Prostate gland (tissue), 2 donors: ENCODE measurements at regions not wholly inside any gene's neighbourhood (a gene's known extent, or its start where the extent isn't known, plus 50 kb on each side); places are given as distances from the start of the nearest gene placed in this dataset.

Experiments
- DNase-seq: peaks from one replicate; pipeline ENCODE4 v3.0.0-alpha.2; 2019; ENCODE audit warnings: low spot score
- H3K27ac ChIP-seq, 2 donors: fragments of 200-600 bp; sonication (generic); 2 replicates each; pipeline ENCODE4 v1.5.1; 2017 to 2019
- H3K27me3 ChIP-seq: fragments of 200-600 bp; sonication (generic); replicated peaks from 2 replicates; pipeline ENCODE4 v1.5.1; 2019; ENCODE audit not compliant: insufficient read depth
- H3K36me3 ChIP-seq, 2 donors: fragments of 200-600 bp; sonication (generic); 1 replicate in 1 of 2; 2 replicates in 1 of 2; pipeline versions ENCODE4 v1.5.1 to v1.8.1; 2017 to 2019
- H3K4me1 ChIP-seq: fragments of 200-600 bp; sonication (generic); replicated peaks from 2 replicates; pipeline ENCODE4 v1.5.1; 2019
- H3K4me3 ChIP-seq, 2 donors: fragments of 200-600 bp; sonication (generic); 2 replicates each; pipeline ENCODE4 v1.5.1; 2017 to 2019
- H3K9me3 ChIP-seq: fragments of 200-600 bp; sonication (generic); 2 replicates; pipeline ENCODE4 v1.5.1; 2017
- CTCF ChIP-seq, 4 experiments: fragments of 200-600 bp in 2 of 4; fragments of 450-650 bp in 2 of 4; sonication (generic) in 2 of 4; IDR thresholded peaks; 1 replicate in 3 of 4; 2 replicates in 1 of 4; pipeline ENCODE4 v1.5.1; 2016 to 2019; ENCODE audit warnings: antibody characterized with exemption in 4 of 4, mild to moderate bottlenecking in 2 of 4, moderate library complexity in 2 of 4
- POLR2A ChIP-seq: fragments of 450-650 bp; IDR thresholded peaks from one replicate; pipeline ENCODE4 v1.6.1; 2016; ENCODE audit warnings: antibody characterized with exemption, mild to moderate bottlenecking
- POLR2AphosphoS5 ChIP-seq: sonication (generic); formaldehyde crosslinking; IDR thresholded peaks from one replicate; pipeline ENCODE4 v1.6.1; 2017; ENCODE audit warnings: antibody characterized with exemption
- WGBS: methylation state at CpG from one replicate; pipeline ENCODE4 v1.1.5; 2018; 5-methylcytosine and 5-hydroxymethylcytosine counted together
- intact Hi-C: fragments of 100-400 bp; cut with DNase I; formaldehyde crosslinking; loops from one replicate; pipeline ENCODE4 v1.14.2; 2022

- no peak overlapping the region for H3K27ac ChIP-seq
- H3K9me3 ChIP-seq = no peaks in the 10 kb centered on the region
- H3K27me3 ChIP-seq = no peaks in the 10 kb centered on the region
- no peaks in the 10 kb centered on the region for H3K36me3 ChIP-seq
- intact Hi-C loops = no loop called here
- no peak for DNase-seq
- no peak for TF ChIP-seq POLR2AphosphoS5
- no peak for TF ChIP-seq CTCF (IDR thresholded peaks at IDR 0.05)
- TF ChIP-seq POLR2A = no peak
- WGBS = 88% methylated on average over 2 of the region's 2 CpGs
- H3K4me1 ChIP-seq = no peaks in the 10 kb centered on the region
- no peak overlapping the region for H3K4me3 ChIP-seq
These were observed 198.5 kb downstream of the FBXO8 start for GRCh38 chr4:174084981-174085380.

- no peak for TF ChIP-seq POLR2AphosphoS5
- TF ChIP-seq CTCF (IDR thresholded peaks at IDR 0.05) = no peak
- TF ChIP-seq POLR2A = no peak
- Histone ChIP-seq H3K4me3 (no peak overlapping the region), H3K4me1 (no peaks in the 10 kb centered on the region), H3K27me3 (no peaks in the 10 kb centered on the region), H3K9me3 (no peaks in the 10 kb centered on the region), H3K36me3 (no peaks in the 10 kb centered on the region), H3K27ac (no peak overlapping the region)
- no peak for DNase-seq
- WGBS = 67% methylated on average over 1 of the region's 1 CpG
- intact Hi-C loops = no loop called here
These were observed 198.9 kb downstream of the FBXO8 start for GRCh38 chr4:174084542-174084941.

- H3K9me3 ChIP-seq = no peaks in the 10 kb centered on the region
These were observed 203.1 kb downstream of the FBXO8 start for GRCh38 chr4:174080361-174080760.

GRCh38 chr4:174071595-174071994, 211.9 kb downstream of the FBXO8 start:
- intact Hi-C loops = no loop called here
- H3K4me3 ChIP-seq = no peak overlapping the region

More at GRCh38 chr4:174080361-174080760, 203.1 kb downstream of the FBXO8 start:
- H3K27ac ChIP-seq = no peak overlapping the region
- no peaks in the 10 kb centered on the region for H3K27me3 ChIP-seq
- no peaks in the 10 kb centered on the region for H3K4me1 ChIP-seq
- intact Hi-C loops = no loop called here
- DNase-seq = no peak
- TF ChIP-seq CTCF (IDR thresholded peaks at IDR 0.05) (no peak), POLR2AphosphoS5 (no peak), POLR2A (no peak)
- no peak overlapping the region for H3K4me3 ChIP-seq
- no peaks in the 10 kb centered on the region for H3K36me3 ChIP-seq

More at GRCh38 chr4:174071595-174071994, 211.9 kb downstream of the FBXO8 start:
- no peaks in the 10 kb centered on the region for H3K27me3 ChIP-seq
- no peaks in the 10 kb centered on the region for H3K36me3 ChIP-seq
- no peak for DNase-seq
- no peak for TF ChIP-seq POLR2AphosphoS5
- no peak for TF ChIP-seq POLR2A
- TF ChIP-seq CTCF (IDR thresholded peaks at IDR 0.05) = no peak
- H3K4me1 ChIP-seq = no peaks in the 10 kb centered on the region
- no peaks in the 10 kb centered on the region for H3K9me3 ChIP-seq
- H3K27ac ChIP-seq = no peak overlapping the region
